ENCODE measurements at regions not wholly inside any gene's neighbourhood (a gene's known extent, or its start where the extent isn't known, plus 50 kb on each side); places are given as distances from the start of the nearest gene placed in this dataset.

DNA sequence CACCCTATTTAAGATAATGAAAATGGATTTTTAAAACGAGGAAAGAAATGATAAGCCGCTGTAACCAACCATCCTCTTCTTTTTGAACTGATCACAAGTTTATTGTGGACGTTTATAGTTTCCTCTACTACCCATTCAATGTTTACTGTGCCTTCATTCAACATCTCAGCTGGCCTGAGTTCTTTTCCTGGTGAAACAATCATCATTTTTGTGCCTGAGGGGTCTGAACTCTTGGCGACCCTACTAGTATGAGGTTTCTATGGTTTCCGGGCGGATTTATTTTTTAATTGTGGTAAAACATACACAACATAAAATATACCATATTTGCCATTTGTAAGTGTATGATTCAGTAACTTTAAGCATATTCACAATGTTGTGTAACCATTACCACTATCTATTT lies 100.7 kb downstream of the SPRY1 start:
- DNase-seq (ENCODE audit: low read depth), result no peak

DNA sequence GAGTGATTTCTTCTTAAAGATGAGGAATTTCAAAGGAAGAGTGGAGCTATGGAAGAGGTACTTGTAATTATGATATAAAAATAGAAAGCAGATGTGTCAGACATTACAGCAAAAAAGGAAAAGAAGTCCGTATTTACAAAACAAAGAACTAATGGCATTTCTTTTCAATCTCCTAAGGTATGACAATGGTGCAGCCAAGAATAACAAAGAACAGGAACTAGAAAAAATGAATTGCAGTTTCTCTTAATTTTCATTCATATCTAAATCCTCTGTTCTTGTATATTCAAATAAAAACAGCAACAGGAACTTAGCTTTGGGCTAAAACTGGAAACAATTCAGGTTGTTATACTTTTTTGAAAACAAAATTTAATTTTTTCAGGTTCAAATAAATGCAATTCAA lies 105.1 kb downstream of the SPRY1 start:
- no peak for DNase-seq (ENCODE audit: low read depth)

DNA sequence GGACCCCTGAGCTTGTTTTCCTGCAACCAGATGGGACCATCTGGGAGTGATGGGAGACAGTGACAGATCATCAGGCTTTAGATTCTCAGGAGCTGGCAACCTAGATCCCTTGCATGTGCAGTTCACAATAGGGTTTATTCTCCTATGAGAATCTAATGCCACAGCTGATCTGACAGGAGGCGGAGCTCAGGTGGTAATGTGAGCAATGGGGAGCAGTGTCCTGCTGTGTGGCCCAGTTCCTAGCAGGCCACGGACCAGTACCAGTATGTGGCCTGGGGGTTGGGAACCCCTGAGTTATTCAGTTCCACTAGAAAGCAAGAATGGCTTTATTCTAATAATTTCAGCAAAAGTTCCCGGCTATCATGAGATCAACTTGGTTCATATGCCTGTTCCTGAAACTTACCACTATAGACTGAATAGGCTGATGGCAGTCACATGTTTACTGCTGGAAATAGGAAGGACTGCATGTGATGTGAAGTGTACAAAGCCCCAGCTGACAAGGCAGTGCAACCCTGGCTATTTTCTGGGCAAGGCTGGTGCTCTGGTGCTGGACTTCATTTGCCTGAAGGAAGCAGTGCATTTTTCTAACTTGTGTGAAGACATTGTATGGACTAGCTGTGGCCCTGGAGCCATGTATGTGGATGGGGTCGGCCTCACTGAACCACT lies 107.2 kb downstream of the SPRY1 start:
- DNase-seq (ENCODE audit: low read depth), result no peak

DNA sequence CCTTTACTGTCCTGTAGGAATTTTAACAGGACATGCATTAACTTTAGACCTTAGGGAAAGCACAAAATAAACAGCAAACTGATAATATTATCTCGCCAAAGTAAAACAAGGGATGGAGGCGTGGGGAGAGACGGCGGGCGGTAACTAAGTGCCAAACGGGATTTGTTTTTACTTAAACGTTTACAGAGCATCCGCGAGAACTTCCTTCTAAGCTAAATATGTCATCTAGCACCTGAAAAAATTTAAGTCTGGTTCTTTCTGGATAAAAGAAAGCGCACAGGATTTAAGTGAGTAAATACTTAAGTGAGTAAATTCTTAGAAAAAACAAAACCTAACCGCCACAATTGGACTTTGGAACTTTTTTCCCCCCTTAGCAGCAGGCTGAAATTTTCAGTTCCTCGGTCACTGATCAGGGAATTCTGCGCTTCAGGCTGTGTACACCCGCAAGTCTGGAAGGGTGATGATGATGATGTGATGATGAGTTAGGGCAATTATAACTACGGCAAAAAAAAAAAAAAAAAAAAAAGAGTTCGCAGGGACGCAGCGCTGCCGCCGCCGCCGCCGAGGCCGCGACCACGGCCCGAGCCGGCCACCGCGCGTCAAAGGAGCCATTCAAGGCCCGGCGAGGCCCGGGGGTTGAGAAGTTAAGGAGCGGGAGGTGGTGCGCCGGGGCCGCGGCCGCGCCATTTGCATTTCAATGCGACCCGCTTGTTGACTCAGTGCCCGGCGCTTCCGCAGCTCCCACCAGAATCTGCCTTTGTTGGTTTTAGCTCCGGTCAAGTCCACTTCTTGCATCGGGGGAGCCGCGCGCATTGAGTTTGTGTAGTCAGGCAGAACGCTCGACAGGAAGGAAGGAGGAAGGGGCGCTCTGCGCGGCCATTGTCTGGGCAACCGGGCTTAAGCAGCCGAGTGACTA lies 108.8 kb downstream of the SPRY1 start:
- DNase-seq (ENCODE audit: low read depth), result no peak

DNA sequence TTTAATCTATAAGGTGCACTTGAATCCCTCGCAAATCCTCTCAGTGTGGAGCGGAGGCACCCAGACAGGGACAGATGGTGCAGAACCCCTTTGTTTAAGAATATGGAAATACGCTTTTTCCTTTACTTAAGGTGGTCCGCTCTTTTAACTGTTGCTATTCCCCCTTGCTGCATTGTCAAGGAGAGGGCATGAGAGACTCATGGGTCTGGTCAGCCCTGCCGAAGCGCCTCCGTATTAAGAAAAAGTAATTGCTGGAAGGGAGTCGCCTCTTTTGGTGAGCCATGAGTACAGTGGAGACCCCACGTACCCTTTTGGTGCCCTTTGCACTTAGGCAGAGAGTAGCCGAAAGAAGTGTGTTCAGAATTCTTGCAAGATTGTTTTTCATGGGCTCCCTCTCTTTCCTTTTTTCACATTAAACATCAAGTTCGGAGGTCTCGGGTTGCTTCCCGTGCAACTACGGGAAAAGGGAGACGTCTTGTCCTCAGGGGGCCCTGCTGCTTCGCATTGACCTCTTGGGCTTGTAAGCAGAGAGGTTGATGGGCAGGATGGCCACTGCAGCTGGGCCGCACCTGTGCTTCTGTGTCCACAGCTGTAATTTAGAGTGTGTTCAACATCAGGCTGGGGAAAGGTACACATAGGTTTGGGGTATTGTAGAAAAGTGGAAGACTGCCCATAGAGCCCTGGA lies 109.6 kb downstream of the SPRY1 start:
- no peak for DNase-seq (ENCODE audit: low read depth)

DNA sequence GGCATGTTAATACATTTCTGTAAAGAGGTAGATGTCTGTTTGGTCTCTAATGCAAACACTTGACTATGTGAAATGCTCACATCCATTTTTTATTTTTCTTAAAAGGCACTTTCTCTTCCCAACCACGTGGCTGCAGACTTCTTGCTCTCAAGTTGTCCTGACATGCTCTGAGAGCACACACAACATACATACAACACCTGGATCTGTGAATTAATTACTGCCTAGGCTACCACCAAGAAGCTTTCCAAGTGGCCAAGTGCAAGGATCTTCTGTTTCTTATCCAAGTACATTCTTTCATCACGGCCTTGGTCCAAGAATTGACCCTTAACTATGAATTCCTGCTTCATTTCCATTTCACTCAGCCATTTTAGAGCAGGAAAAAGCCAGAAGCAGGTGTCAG lies 110.8 kb downstream of the SPRY1 start:
- no peak for DNase-seq (ENCODE audit: low read depth)

DNA sequence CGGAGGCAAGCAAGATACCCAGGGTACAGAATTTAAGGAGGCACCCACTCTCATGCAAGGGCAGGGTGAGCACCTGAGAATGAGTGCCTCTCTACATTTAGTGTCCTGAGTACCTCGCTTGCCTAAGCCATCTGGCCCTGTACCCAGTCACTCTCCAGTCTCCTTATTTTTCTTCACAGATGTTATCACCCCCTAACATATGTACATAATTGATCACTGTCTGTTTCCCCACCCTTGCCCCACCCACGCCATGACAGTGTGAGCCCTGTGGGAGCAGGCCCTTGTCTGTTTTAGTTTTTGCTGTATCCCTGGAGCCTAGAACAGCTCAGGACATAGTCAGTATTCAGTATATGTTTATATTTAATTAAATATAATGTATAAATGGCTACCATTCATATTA lies 113.6 kb downstream of the SPRY1 start:
- no peak for DNase-seq (ENCODE audit: low read depth)

DNA sequence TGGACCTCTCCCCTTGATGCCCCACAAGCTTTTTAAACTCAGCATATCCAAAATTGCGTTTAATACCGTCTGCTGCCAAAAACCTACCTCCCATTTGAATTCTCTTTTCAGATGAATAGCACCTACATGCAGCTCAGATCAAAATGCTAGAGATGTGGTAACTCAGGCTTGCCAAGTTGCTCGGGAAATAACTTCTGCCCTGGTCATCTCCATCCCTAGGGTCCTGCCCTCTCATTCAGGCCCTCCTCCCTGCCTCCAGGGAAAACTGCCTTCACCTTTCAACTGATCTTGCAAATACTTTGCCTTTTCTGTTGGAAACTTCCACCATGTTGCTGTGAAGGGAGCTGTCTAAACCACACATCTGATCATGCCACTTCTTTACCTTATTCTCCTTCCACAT lies 114.1 kb downstream of the SPRY1 start:
- no peak for DNase-seq (ENCODE audit: low read depth)

DNA sequence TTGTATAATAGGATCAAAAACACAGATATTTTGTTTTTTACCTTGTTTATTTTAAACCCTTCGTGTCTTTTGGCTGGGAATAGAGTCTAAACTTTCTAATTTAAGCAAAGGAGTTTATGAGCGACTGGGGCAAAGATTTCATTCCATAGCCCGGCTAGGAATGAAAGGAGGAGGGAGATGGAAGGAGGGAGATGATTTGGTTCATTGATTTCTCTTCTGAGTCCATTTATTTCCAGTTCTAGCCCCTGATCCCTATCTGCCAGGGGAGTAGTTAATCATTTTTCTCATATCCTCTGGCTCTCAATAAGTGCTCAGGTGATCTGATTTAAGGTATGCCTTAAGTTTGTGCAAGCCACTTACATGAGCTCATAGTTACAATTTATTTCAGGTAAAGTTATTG lies 120.0 kb downstream of the SPRY1 start:
- no peak for DNase-seq (ENCODE audit: low read depth)

DNA sequence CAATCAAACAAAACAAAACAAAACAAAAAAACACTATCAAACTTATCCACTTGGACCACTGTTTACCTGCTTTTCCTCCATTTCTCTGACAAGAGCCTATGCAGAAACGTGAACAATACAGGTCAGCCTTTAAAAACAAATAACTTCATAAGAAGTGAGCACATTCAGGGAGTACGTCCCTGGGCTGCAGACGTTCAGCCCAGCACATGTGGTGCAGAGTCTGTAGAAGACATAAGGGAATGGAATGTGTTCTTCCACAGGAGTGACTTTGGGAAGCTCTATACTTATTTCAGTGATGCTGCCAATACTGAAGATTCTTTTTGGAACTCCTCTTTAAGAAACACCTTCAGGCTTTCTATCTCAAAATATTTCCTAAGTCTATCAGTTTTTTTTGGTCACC lies 120.6 kb downstream of the SPRY1 start:
- no peak for DNase-seq (ENCODE audit: low read depth)

DNA sequence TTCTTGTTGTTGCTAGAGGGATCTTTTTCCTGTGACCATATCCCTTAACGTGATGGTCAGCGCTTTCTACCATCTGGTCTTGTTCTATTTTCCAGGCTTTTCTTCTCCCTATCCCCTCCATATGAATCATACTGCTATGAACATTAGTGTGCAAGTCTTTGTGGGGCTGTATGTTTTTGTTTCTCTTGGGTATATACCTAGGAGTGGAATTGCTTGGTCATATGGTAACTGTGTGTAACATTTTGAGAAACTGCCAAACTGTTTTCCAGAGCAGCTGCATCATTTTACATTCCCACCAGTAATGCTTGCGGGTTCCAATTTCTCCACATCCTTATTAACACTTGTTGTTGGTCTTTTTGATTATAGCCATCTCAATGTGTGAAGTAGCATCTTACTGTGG lies 121.4 kb downstream of the SPRY1 start:
- no peak for DNase-seq (ENCODE audit: low read depth)

DNA sequence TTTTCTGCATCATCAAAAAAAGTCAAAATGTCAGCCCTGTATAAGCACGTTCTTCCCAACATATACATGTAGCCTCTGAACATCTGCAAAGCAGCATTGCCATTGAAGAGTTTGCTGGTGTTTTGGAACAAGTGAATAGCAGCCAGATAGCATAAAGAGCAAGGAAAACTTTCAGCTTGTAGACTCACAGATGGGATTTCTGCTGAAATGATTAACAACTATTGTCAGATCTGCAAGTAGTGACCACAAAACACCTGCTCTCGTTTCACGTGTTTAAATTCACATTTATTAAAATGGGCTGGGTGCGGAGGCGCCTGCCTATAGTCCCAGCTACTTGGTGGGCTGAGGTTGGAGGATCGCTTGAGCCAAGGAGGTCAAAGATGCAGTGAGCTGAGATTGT lies 123.7 kb downstream of the SPRY1 start:
- no peak for DNase-seq (ENCODE audit: low read depth)

DNA sequence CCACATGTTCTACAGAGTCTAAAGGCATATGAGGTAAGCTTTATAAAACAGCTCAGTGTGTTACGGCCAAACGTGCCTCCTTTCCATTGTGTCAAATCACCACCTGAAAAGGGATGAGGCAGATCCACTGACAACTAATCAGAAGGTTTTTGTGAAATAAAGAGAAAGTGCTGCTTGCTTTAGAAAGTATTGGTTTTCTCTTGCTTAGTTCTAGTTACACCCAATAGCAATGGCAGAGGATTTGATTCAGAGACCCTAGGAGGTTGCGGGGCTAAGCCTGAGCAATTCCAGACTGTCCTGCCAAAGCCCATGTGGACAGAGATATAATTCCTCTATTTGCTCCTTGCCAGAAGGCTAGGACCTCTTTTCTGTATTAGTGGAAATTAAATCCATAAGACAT lies 125.5 kb downstream of the SPRY1 start:
- DNase-seq (ENCODE audit: low read depth), result no peak

DNA sequence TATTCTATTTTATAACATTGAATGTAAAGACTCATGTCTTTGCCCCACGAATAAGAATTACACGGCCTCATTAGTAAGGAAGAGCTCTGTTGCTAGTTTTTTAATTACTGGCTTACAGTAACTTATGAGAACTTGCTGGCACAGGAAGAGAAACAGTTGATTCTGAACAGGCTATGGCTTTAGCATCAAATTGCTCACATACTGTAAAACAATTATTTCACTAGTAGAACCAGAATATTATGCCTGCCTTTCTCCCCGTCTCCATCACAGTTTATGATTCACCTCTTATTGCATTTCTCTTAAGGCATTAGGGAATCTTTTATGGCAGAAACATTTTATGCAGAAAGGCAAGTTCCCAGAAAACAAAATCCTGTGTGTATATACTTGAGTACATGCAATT lies 126.1 kb downstream of the SPRY1 start:
- no peak for DNase-seq (ENCODE audit: low read depth)

DNA sequence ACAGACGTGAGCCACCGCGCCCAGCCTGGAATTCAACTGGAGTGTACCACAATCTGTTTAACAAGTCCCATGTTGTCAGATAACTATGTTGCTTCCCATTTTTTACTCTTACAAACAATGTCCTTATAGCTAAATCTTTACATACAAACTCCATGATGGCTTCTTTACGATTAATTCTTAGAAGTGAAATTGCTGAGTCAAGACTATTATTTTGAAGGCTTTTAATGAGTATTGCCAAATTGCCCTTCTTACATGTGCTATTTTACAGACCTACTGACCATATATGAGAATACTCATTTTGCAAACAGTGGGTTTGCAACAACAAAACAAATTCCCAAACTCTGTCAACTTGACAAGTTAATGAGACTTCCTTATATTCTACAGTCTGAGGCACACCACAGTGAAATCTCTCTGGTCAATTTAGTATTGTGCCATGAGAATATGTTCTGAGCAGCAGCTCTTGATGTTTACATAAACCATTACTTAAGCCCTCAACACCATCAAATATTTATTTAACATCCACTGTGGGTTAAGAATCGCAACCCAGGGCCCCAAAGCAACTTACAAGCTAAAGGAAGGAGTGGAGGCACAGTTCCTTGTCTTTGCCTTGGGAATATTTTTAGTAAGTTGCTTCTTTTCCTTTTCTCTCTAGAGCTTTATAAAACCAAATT lies 128.5 kb downstream of the SPRY1 start:
- DNase-seq (ENCODE audit: low read depth), result no peak

DNA sequence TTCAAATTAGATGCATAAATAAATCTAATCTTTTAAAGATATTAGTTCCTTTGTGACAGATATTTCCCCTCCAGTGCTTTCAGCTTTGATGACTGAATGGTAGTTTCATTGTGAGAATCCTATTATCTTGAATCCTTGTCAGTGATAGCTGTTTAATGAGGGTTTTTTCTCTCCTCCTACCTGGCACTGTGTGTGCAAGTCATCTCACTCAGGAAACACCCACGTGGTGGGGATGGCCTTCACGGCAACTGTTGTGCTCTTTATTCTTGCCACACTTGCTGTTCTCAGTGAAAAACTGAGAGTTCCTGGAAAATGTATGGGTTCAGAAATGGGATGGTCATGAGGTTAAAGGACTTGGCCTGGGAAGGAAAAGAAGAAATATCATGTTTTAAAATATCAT lies 129.9 kb downstream of the SPRY1 start:
- DNase-seq (ENCODE audit: low read depth), result no peak

DNA sequence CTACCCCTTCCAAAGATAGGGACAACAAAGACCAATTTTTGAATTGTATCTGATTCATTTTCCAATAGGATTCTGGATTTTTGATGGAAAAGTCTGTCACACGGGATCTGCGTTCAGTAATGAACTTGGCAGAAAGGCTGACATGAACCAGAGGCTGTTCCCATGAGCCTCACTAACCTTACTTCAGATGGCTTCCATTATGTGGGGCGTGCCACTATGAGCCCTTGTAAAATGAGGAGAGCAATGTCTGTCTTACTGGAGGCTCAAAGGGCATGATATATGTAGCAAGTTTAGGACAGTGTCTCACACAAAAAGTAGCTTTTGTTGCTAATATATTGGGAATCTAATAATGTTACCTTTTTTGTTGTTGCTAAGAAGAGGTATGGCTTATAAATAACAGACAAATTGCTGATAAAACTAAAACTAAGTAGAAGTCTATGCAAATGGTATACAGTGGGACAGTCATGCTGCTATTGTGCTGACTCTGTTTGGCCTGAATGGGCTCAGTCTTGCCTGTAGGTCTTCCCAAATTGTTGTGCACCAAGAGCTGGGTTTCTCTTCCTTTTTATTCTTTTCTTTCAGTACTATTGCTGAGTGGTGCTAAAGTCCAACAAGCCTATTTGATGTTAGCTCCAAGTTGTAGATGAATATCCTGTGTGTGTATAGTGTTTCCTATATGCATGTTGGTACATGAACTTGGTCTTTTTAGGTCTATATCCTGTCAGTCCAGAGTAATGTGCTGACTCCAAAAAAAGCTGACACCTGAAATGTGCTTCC lies 132.1 kb downstream of the SPRY1 start:
- no peak for DNase-seq (ENCODE audit: low read depth)

DNA sequence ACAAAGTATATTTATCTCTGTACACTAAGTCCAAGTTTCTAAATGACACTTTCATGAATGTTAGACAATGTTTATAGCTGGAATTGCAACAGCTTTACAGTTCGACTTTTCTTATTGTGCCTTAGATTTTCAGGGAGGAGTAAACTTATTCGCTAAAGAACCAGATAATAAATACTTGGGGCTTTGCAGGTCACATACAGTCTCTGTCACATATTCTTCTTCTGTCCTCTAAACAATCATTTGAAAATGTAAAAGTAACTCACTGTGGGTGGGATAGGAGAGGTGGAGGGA lies 132.6 kb downstream of the SPRY1 start:
- no peak for DNase-seq (ENCODE audit: low read depth)

DNA sequence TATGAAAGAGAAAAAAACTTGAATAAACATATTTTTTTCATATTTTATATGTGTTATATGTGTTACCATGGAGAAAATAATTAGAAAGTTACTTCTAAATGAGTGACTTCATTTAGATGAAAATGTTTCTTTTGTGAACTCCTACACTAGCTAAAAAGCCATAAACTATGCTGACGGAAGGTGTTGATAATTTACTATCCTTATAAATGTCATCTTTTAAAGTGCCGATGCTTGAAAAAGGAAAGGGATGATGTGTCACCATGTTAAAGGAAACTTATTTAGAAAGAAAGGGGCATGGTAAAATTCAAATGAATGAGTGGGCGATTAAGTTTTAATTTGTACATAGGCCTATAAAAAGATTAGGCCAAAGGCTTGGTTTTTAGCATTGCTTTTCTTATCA lies 133.8 kb downstream of the SPRY1 start:
- DNase-seq (ENCODE audit: low read depth), result no peak

DNA sequence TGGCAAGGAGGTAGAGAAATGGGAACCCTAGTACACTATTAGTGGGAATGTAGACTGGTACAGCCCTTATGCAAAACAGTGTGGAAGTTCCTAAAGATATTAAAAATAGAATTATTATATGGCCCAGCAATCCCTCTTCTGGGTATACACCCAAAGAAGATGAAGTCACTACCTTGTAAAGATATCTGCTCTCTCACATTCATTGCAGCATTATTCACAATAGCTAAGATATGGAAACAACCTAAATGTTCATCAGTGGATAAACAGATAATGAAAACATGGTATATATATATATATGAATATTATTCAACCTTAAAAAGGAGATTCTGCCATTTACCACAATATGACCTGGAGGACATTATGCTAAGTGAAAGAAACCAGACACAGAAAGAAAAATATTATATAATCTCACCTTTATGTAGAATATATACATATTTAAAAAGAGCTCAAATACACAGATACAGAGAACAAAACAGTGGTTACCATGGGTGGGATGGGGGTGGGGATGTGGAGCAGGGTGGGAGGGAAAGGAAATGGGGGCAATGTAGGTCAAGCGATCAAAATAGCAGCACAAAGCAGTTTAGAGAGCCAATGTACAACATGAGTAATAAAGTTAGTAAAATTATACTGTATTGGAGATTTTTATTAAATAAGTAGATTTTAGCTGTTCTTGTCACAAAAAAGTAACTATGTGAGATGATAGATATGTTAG lies 138.6 kb downstream of the SPRY1 start:
- DNase-seq (ENCODE audit: low read depth), result no peak

DNA sequence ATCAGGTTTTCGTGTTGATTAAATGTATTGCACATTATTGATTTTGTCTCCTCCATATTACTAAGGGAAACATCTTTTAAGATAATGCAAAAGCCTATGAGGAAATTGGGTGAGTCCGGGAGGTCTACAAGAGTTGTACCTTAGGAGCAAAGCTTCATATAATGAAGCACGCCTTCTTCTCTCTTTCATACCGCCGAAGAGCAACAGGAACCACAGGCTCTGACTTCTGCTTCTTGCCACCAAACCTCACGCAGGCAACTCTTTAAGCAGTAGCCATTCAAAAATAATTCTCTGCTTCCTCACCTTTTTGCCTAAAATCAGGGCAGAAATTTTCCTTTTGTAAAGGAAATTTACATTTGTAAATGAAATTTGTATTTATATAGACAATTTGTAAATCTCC lies 139.6 kb downstream of the SPRY1 start:
- no peak for DNase-seq (ENCODE audit: low read depth)

All from stimulated activated CD8-positive, alpha-beta memory T cell treated with anti-CD3 and anti-CD28 coated beads, Interleukin-7, amount 100 ng/mL, for 24 hours (primary cell).